LNCAP (cell line): ENCODE measurements at regions not wholly inside any gene's neighbourhood (a gene's known extent, or its start where the extent isn't known, plus 50 kb on each side); places are given as distances from the start of the nearest gene placed in this dataset.

Experiments
- CTCF ChIP-seq: fragments of 450-650 bp; IDR thresholded peaks from 2 replicates; pipeline ENCODE4 v1.5.1; 2017; ENCODE audit warnings: mild to moderate bottlenecking

GRCh38 chr5:32501071-32502002 lies 56.8 kb upstream of the ZFR start:
- no peak for TF ChIP-seq CTCF

GRCh38 chr5:32500181-32500580 lies 55.6 kb upstream of the ZFR start:
- TF ChIP-seq CTCF: no peak

GRCh38 chr5:32499261-32499660 lies 54.7 kb upstream of the ZFR start:
- TF ChIP-seq CTCF: no peak

GRCh38 chr5:32498484-32498883 lies 53.9 kb upstream of the ZFR start:
- TF ChIP-seq CTCF: no peak

GRCh38 chr5:32496104-32496503 lies 51.6 kb upstream of the ZFR start:
- TF ChIP-seq CTCF: no peak

- TF ChIP-seq CTCF: no peak
These were observed 50.3 kb upstream of the ZFR start for GRCh38 chr5:32494827-32495226.
